ENCODE measurements at regions not wholly inside any gene's neighbourhood (a gene's known extent, or its start where the extent isn't known, plus 50 kb on each side); places are given as distances from the start of the nearest gene placed in this dataset.
"Not testable (repeated sequence)": the region's sequence is repeated elsewhere in the genome, so short reads cannot be mapped to it uniquely, and the experiment has no call there.

- no peak for DNase-seq (ENCODE audit: low spot score)
- no peak for TF ChIP-seq CTCF (IDR thresholded peaks at IDR 0.05; ENCODE audit: extremely low read depth, missing control alignments)
Observed at GRCh38 chr18:76018210-76018609, 476.8 kb downstream of the ZNF516 start.

- no peak for TF ChIP-seq CTCF (IDR thresholded peaks at IDR 0.05; ENCODE audit: extremely low read depth, missing control alignments)
- no peak for DNase-seq (ENCODE audit: low spot score)
Observed at GRCh38 chr18:76013057-76013456, 482.0 kb downstream of the ZNF516 start.

GRCh38 chr18:76005632-76006208 lies 489.3 kb downstream of the ZNF516 start:
- DNase-seq (ENCODE audit: low spot score) = no peak
- no peak for TF ChIP-seq CTCF (IDR thresholded peaks at IDR 0.05; ENCODE audit: extremely low read depth, missing control alignments)

- not testable (repeated sequence) for DNase-seq (ENCODE audit: low spot score)
Observed at GRCh38 chr18:75987913-75988312, 507.1 kb downstream of the ZNF516 start.

- no peak for TF ChIP-seq CTCF (IDR thresholded peaks at IDR 0.05; ENCODE audit: extremely low read depth, missing control alignments)
Observed at GRCh38 chr18:75984853-75985252, 510.2 kb downstream of the ZNF516 start.

GRCh38 chr18:75981102-75981501 lies 513.9 kb downstream of the ZNF516 start:
- no peak for TF ChIP-seq CTCF (IDR thresholded peaks at IDR 0.05; ENCODE audit: extremely low read depth, missing control alignments)
- DNase-seq (ENCODE audit: low spot score) = no peak

More at GRCh38 chr18:75984853-75985252, 510.2 kb downstream of the ZNF516 start:
- DNase-seq (ENCODE audit: low spot score) = no peak

- no peak for TF ChIP-seq CTCF (IDR thresholded peaks at IDR 0.05; ENCODE audit: extremely low read depth, missing control alignments)
- no peak for DNase-seq (ENCODE audit: low spot score)
Observed at GRCh38 chr18:75977081-75977480, 518.0 kb downstream of the ZNF516 start.

GRCh38 chr18:75970212-75970611 lies 524.8 kb downstream of the ZNF516 start:
- no peak for TF ChIP-seq CTCF (IDR thresholded peaks at IDR 0.05; ENCODE audit: extremely low read depth, missing control alignments)
- no peak for DNase-seq (ENCODE audit: low spot score)

Data from GM20000 (cell line).